Activated naive CD4-positive, alpha-beta T cell treated with anti-CD3 and anti-CD28 coated beads, Interleukin-2, amount 50 U/mL, for 24 hours (primary cell): ENCODE measurements at regions not wholly inside any gene's neighbourhood (a gene's known extent, or its start where the extent isn't known, plus 50 kb on each side); places are given as distances from the start of the nearest gene placed in this dataset.

Source experiments
- H3K27ac Mint-ChIP-seq: one replicate; pipeline ENCODE4 v1.8.0; 2021; ENCODE audit warnings: mild to moderate bottlenecking, mixed read lengths
- H3K27me3 Mint-ChIP-seq: one replicate; pipeline ENCODE4 v1.8.0; 2021; ENCODE audit warnings: mixed read lengths
- H3K36me3 Mint-ChIP-seq: one replicate; pipeline ENCODE4 v1.8.0; 2021; ENCODE audit warnings: mixed read lengths
- H3K4me1 Mint-ChIP-seq: one replicate; pipeline ENCODE4 v1.8.0; 2021; ENCODE audit warnings: mixed read lengths
- H3K4me3 Mint-ChIP-seq: one replicate; pipeline ENCODE4 v1.8.0; 2021; ENCODE audit warnings: mild to moderate bottlenecking, mixed read lengths
- H3K9me3 Mint-ChIP-seq: one replicate; pipeline ENCODE4 v1.8.0; 2021; ENCODE audit warnings: mixed read lengths

GRCh38 chr22:48569476-48570233, 1258.0 kb downstream of the BRD1 start:
- H3K9me3 Mint-ChIP-seq: peaks cover 20% of the 10 kb centered on the region
- peaks cover 3% of the 10 kb centered on the region for H3K36me3 Mint-ChIP-seq

GRCh38 chr22:48568736-48569330, 1258.8 kb downstream of the BRD1 start:
- Mint-ChIP-seq H3K36me3 (peaks cover 3% of the 10 kb centered on the region), H3K4me3 (no peak overlapping the region), H3K9me3 (peaks cover 20% of the 10 kb centered on the region), H3K27me3 (peaks cover 14% of the 10 kb centered on the region), H3K4me1 (no peaks in the 10 kb centered on the region), H3K27ac (no peak overlapping the region)

More at GRCh38 chr22:48569476-48570233, 1258.0 kb downstream of the BRD1 start:
- Mint-ChIP-seq H3K4me1 (no peaks in the 10 kb centered on the region), H3K4me3 (no peak overlapping the region), H3K27me3 (peaks cover 18% of the 10 kb centered on the region), H3K27ac (no peak overlapping the region)

- Mint-ChIP-seq H3K27ac (no peak overlapping the region), H3K36me3 (peaks cover 3% of the 10 kb centered on the region), H3K4me3 (no peak overlapping the region), H3K9me3 (peaks cover 17% of the 10 kb centered on the region), H3K4me1 (no peaks in the 10 kb centered on the region), H3K27me3 (peaks cover 12% of the 10 kb centered on the region)
Observed at GRCh38 chr22:48567213-48567975, 1260.3 kb downstream of the BRD1 start.

DNA sequence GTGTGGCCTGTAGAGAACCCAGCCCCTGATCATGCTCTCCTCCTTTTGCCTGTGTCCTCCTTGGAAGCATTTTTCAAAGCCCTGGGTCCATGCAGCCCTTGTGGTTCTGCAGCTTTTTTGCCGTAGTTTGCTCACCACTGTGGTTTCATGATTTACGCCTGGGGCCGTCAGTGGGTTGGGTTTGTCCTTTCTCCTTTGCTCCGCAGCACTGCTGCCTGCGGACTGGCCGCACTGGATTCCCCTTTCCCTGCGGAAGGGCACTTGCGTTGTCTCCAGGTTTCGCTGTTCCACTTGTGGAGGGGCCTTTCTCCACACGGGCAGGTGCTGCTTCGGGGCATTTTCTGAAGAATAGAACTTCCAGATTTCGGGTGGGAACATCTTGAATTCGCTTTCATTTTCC, 1260.9 kb downstream of the BRD1 start:
- Mint-ChIP-seq H3K4me3 (no peak overlapping the region), H3K27me3 (peaks cover 12% of the 10 kb centered on the region), H3K27ac (no peak overlapping the region), H3K36me3 (peaks cover 2% of the 10 kb centered on the region), H3K4me1 (no peaks in the 10 kb centered on the region), H3K9me3 (peaks cover 12% of the 10 kb centered on the region)

GRCh38 chr22:48565901-48566501, 1261.7 kb downstream of the BRD1 start:
- Mint-ChIP-seq H3K4me1 (no peaks in the 10 kb centered on the region), H3K9me3 (peaks cover 9% of the 10 kb centered on the region), H3K27me3 (peaks cover 12% of the 10 kb centered on the region), H3K36me3 (no peaks in the 10 kb centered on the region), H3K4me3 (no peak overlapping the region), H3K27ac (no peak overlapping the region)

DNA sequence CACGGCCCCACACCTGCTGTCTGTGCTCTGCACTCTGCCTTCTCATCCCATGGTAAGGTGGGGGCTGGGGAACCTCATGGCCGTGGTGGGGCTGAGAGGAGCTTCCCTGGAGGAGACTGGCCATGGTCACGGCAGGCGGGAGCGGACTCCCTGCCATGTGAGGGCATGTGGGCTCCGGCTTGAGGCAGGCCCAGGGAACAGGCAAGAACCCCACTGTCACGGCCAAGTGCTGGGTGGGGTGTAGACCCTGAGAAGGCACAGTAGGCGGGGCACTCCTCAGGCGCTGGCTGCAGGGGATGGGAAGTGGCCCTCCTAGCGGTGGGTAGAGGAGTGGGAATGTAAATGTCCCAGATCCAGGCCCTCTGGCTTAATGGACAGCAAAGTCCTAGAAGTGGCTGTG, 1262.7 kb downstream of the BRD1 start:
- Mint-ChIP-seq H3K27me3 (peaks cover 8% of the 10 kb centered on the region), H3K36me3 (no peaks in the 10 kb centered on the region), H3K4me1 (no peaks in the 10 kb centered on the region), H3K27ac (no peak overlapping the region), H3K9me3 (peaks cover under 1% of the 10 kb centered on the region), H3K4me3 (no peak overlapping the region)

DNA sequence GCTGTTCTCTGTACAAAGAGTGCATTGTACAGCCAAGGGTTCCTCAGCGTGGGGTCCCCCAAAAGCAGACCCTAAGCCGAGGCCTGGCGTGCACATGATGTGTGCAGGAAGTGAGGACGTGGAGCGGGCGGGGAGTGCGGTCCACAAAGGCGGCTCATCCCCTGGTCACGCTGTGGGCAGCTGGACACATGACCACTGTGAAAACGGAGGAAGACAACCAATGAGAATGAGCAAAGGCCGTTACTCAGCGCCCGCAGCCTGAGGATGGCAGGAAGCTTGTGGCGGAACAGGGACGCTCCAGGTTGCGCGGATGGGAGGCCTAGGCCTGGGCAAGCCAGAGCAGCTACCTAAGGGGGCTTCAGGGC, 1263.7 kb downstream of the BRD1 start:
- Mint-ChIP-seq H3K4me3 (no peak overlapping the region), H3K4me1 (no peaks in the 10 kb centered on the region), H3K9me3 (no peaks in the 10 kb centered on the region), H3K36me3 (no peaks in the 10 kb centered on the region), H3K27me3 (peaks cover 7% of the 10 kb centered on the region), H3K27ac (no peak overlapping the region)

- H3K4me1 Mint-ChIP-seq: no peaks in the 10 kb centered on the region
- H3K27me3 Mint-ChIP-seq: peaks cover 6% of the 10 kb centered on the region
- H3K4me3 Mint-ChIP-seq: no peak overlapping the region
- no peaks in the 10 kb centered on the region for H3K36me3 Mint-ChIP-seq
- H3K9me3 Mint-ChIP-seq: no peaks in the 10 kb centered on the region
- H3K27ac Mint-ChIP-seq: no peak overlapping the region
Observed at GRCh38 chr22:48563118-48563965, 1264.3 kb downstream of the BRD1 start.

DNA sequence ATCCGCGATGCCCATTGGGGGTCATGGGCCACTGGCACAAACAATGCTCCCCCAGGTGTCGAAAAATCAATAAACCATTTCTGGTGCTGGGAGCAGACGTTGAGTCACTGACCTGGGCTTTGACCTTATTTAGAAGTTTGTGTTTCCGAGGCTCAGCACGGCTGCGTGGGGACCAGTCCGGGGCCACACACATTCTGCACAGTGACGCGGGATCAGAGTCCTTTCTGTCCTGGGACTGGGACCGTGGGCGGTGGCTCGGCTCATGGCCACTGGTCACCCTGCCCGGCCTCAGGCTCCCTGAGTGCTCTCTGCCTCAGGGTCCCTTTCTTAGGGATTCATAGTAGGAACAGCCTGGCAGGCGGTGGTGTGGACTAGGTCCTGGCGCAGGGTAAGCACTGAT, 1266.0 kb downstream of the BRD1 start:
- H3K36me3 Mint-ChIP-seq: no peaks in the 10 kb centered on the region
- no peaks in the 10 kb centered on the region for H3K9me3 Mint-ChIP-seq
- H3K4me1 Mint-ChIP-seq: no peaks in the 10 kb centered on the region
- H3K27me3 Mint-ChIP-seq: peaks cover 2% of the 10 kb centered on the region
- H3K27ac Mint-ChIP-seq: no peak overlapping the region
- no peak overlapping the region for H3K4me3 Mint-ChIP-seq

- no peak overlapping the region for H3K4me3 Mint-ChIP-seq
- H3K4me1 Mint-ChIP-seq: no peaks in the 10 kb centered on the region
- H3K9me3 Mint-ChIP-seq: no peaks in the 10 kb centered on the region
- H3K36me3 Mint-ChIP-seq: no peaks in the 10 kb centered on the region
- peaks cover 2% of the 10 kb centered on the region for H3K27me3 Mint-ChIP-seq
- no peak overlapping the region for H3K27ac Mint-ChIP-seq
Observed at GRCh38 chr22:48560836-48561235, 1266.8 kb downstream of the BRD1 start.

DNA sequence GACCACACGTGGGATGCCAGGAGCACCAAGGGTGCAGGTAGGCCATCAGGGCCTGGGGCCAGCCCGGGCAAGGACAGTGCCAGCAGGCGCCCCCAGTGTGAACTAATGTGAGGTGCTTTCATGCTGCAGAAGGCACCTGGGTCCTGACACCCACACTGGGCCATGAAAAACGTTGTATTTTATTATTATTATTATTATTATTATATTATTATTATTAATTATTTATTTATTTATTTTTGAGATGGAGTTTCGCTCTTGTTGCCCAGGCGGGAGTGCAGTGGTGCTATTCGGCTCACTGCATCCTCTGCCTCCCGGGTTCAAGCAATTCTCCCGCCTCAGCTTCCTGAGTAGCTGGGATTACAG, 1267.3 kb downstream of the BRD1 start:
- no peaks in the 10 kb centered on the region for H3K36me3 Mint-ChIP-seq
- no peak overlapping the region for H3K27ac Mint-ChIP-seq
- no peaks in the 10 kb centered on the region for H3K4me1 Mint-ChIP-seq
- H3K9me3 Mint-ChIP-seq: no peaks in the 10 kb centered on the region
- H3K4me3 Mint-ChIP-seq: no peak overlapping the region
- peaks cover 2% of the 10 kb centered on the region for H3K27me3 Mint-ChIP-seq

DNA sequence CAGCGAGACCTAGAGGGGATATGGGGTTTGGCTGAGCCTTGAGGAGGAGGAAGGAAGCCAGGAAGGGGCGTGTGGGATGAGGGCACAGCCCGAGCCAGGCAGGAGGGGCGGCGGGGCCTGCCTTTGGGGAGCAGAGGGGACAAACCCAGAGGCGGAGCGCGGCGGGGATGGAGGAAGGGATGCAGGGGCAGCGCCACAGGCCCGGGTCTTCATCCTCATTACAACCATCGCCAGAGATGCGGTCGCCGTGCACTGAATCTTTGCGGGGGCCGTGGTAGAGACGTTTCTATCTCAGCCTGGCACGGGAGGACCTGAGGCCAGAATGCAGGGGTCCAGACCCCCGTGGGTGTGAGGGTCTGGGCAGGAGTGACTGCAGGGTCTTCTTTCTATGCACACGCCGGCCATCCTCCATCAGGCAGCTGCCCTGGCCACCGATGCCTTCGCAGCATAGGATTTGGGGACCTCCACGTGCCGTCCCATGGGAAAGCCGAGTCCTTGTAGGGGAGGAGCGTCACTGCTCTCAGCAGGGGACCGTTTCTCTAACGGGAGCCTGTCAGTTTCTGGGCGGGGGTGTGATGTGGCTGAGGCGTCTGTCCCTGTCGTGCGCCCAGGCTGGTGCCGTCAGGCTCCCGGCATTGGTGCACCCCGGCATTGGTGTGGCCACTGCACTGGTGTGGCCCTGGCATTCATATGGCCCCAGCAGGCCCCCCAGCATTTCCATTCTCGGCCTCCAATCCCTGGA, 1267.9 kb downstream of the BRD1 start:
- H3K36me3 Mint-ChIP-seq: no peaks in the 10 kb centered on the region
- no peaks in the 10 kb centered on the region for H3K9me3 Mint-ChIP-seq
- H3K4me3 Mint-ChIP-seq: no peak overlapping the region
- H3K4me1 Mint-ChIP-seq: no peaks in the 10 kb centered on the region
- peaks cover 2% of the 10 kb centered on the region for H3K27me3 Mint-ChIP-seq
- no peak overlapping the region for H3K27ac Mint-ChIP-seq

DNA sequence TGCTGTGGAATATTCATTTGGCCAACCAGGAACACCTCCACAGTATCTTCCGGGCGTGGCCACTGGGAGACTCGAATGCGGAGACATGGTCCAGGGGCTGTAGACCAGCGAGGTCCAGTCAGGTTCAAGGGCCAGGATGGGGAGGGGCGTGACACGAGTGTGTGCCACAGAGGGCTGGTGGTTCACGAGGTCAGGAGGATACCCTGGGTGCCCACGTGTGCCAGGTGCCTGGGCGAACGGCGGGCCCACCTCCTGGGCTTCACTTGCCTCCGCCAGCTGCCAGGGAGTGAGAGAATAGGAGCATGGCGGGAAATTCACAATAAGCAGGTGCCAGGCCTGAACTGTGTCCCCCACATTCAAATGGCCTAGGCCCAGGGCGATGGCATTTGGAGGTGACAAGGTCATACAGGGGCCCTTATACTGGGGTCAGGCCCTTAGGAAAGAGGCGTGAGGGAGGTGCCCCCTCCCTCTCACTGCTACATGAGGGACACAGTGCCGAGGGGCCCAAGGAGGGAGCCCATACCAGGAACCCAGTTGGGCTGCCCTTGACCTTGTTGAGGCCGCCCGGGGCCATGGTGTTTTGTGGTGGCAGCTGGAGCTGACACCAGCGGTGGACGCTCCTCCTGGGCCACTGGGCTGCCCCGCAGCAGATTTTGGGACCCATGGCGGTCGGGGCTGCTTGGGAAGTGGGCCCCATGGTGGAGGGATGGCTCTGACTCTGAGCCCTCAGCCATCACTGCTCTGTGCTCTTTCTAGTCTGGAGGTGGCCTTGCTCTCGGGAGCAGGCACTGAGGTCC, 1268.9 kb downstream of the BRD1 start:
- Mint-ChIP-seq H3K27me3 (peaks cover under 1% of the 10 kb centered on the region), H3K4me3 (no peak overlapping the region), H3K36me3 (no peaks in the 10 kb centered on the region), H3K4me1 (no peaks in the 10 kb centered on the region), H3K27ac (no peak overlapping the region), H3K9me3 (no peaks in the 10 kb centered on the region)

GRCh38 chr22:48558016-48558415, 1269.7 kb downstream of the BRD1 start:
- no peak overlapping the region for H3K4me3 Mint-ChIP-seq
- no peaks in the 10 kb centered on the region for H3K36me3 Mint-ChIP-seq

More at GRCh38 chr22:48558016-48558415, 1269.7 kb downstream of the BRD1 start:
- no peaks in the 10 kb centered on the region for H3K9me3 Mint-ChIP-seq
- H3K27ac Mint-ChIP-seq: no peak overlapping the region
- H3K4me1 Mint-ChIP-seq: no peaks in the 10 kb centered on the region
- no peaks in the 10 kb centered on the region for H3K27me3 Mint-ChIP-seq
